DMS114 treated with DMSO at 0.1 percent for 48 hours (cell line): ENCODE measurements at regions not wholly inside any gene's neighbourhood (a gene's known extent, or its start where the extent isn't known, plus 50 kb on each side); places are given as distances from the start of the nearest gene placed in this dataset.

Source experiments
- DNase-seq: peaks from one replicate; lab custom pipeline; 2025; ENCODE audit not compliant: unreplicated experiment; lab: John Stamatoyannopoulos, UW

GRCh38 chr14:28542040-28542439 is 224.5 kb upstream of the FOXG1 start:
- no peak for DNase-seq

- DNase-seq: no peak
Measured at GRCh38 chr14:28565345-28565744, 201.2 kb upstream of the FOXG1 start.

GRCh38 chr14:28570391-28570790 is 196.2 kb upstream of the FOXG1 start:
- no peak for DNase-seq

GRCh38 chr14:28571636-28572035 is 195.0 kb upstream of the FOXG1 start:
- no peak for DNase-seq

- DNase-seq: no peak
Measured at GRCh38 chr14:28576523-28576922, 190.1 kb upstream of the FOXG1 start.

GRCh38 chr14:28577187-28577586 is 189.4 kb upstream of the FOXG1 start:
- no peak for DNase-seq

GRCh38 chr14:28577711-28578131 is 188.9 kb upstream of the FOXG1 start:
- no peak for DNase-seq

- DNase-seq: no peak
Measured at GRCh38 chr14:28584951-28585350, 181.6 kb upstream of the FOXG1 start.

- no peak for DNase-seq
Measured at GRCh38 chr14:28589792-28590191, 176.8 kb upstream of the FOXG1 start.

GRCh38 chr14:28596391-28596790 is 170.2 kb upstream of the FOXG1 start:
- no peak for DNase-seq

- DNase-seq: no peak
Measured at GRCh38 chr14:28599191-28599590, 167.4 kb upstream of the FOXG1 start.

- DNase-seq: no peak
Measured at GRCh38 chr14:28599605-28600004, 167.0 kb upstream of the FOXG1 start.

GRCh38 chr14:28603606-28604005 is 163.0 kb upstream of the FOXG1 start:
- no peak for DNase-seq

GRCh38 chr14:28607661-28608060 is 158.9 kb upstream of the FOXG1 start:
- DNase-seq: no peak

GRCh38 chr14:28608443-28608842 is 158.1 kb upstream of the FOXG1 start:
- DNase-seq: no peak

GRCh38 chr14:28608851-28609828 is 157.4 kb upstream of the FOXG1 start:
- DNase-seq: peak; percentile 53

GRCh38 chr14:28612414-28612813 is 154.2 kb upstream of the FOXG1 start:
- DNase-seq: no peak

GRCh38 chr14:28613532-28613931 is 153.1 kb upstream of the FOXG1 start:
- DNase-seq: no peak

GRCh38 chr14:28626780-28627179 is 139.8 kb upstream of the FOXG1 start:
- no peak for DNase-seq

GRCh38 chr14:28629328-28630004 is 137.1 kb upstream of the FOXG1 start:
- no peak for DNase-seq

- no peak for DNase-seq
Measured at GRCh38 chr14:28630100-28630499, 136.5 kb upstream of the FOXG1 start.

- peak; percentile 2 for DNase-seq
Measured at GRCh38 chr14:28635387-28635786, 131.2 kb upstream of the FOXG1 start.
